ENCODE measurements at regions not wholly inside any gene's neighbourhood (a gene's known extent, or its start where the extent isn't known, plus 50 kb on each side); places are given as distances from the start of the nearest gene placed in this dataset.

DNA sequence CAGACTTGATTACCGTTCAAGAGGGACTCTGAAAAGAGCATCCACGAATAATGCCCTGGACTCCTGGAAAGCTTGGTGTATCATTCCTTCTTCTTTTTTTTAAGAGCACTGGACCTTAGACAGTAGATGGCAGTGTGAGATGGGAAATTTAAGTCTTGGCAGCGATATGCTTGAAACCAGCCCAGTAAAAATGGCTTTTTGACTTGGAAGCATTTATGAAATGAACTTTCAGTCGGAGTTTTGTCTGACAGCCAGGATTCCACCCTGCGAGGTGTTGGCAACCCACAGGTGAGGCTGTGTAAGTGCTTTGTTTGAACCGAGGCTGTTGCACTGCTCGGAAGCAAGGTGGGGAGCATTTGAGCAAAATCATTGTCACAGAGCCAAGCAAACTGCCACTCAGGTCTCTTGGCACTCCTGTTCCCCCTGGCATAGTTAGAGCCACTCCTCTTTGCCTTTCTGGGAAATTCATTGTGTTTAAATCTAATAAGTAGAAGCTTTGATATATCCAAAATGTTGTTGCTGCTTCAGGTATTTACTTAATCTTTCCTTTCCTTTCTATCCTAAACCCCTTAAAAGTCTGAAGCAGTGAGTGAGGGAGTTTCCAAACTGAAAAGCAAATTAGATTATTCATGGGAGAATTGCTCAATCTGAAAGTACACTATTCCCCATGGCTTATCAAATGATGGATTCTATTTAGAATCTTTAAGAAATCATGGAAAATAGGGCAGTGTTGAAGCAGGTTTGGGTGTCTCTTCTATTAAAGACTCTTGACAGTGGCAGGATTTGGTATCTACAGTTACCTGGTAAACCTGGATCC, 272.8 kb upstream of the SLC35B3 start:
- TF ChIP-seq, protein P1, sequence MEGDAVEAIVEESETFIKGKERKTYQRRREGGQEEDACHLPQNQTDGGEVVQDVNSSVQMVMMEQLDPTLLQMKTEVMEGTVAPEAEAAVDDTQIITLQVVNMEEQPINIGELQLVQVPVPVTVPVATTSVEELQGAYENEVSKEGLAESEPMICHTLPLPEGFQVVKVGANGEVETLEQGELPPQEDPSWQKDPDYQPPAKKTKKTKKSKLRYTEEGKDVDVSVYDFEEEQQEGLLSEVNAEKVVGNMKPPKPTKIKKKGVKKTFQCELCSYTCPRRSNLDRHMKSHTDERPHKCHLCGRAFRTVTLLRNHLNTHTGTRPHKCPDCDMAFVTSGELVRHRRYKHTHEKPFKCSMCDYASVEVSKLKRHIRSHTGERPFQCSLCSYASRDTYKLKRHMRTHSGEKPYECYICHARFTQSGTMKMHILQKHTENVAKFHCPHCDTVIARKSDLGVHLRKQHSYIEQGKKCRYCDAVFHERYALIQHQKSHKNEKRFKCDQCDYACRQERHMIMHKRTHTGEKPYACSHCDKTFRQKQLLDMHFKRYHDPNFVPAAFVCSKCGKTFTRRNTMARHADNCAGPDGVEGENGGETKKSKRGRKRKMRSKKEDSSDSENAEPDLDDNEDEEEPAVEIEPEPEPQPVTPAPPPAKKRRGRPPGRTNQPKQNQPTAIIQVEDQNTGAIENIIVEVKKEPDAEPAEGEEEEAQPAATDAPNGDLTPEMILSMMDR (IDR thresholded peaks at IDR 0.05 in 8 of 11, conservative IDR thresholded peaks at IDR 0.05 in 3 of 11), result peak in 4 of 11 experiments; percentile 12 to 20 (median 16)
- TF ChIP-seq POLR2AphosphoS5 (IDR thresholded peaks at IDR 0.05), result no peak

Measured in spleen (tissue), 7 donors.